ENCODE measurements at regions not wholly inside any gene's neighbourhood (a gene's known extent, or its start where the extent isn't known, plus 50 kb on each side); places are given as distances from the start of the nearest gene placed in this dataset.

DNA sequence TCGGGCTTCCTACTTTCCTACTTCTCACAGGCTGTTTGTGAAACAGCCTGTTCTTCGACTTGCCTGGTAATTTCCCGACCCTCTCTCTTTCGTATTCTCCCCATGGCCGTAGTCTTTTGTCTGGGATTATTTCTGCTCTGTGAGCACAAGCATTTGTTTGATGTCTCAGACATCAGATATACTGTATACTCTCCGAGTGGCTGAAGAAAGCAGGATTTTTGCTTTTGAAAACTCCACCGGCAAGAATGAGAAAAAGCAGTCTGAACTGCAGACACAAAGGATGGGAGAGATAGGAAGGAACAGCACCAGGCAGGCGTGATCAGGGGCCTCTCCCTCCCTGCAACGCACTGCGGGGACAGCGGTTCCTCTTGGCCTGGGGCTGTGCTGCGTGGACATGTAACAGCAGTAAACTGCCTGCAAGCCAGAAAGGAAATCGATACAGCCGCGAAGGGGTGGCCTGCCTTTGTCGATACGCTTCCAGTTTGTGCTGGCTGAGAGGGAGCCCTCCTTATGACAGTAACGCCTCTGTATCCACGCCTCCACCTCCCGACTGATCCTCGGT, 313.9 kb upstream of the TLE4 start:
- TF ChIP-seq, protein P1, sequence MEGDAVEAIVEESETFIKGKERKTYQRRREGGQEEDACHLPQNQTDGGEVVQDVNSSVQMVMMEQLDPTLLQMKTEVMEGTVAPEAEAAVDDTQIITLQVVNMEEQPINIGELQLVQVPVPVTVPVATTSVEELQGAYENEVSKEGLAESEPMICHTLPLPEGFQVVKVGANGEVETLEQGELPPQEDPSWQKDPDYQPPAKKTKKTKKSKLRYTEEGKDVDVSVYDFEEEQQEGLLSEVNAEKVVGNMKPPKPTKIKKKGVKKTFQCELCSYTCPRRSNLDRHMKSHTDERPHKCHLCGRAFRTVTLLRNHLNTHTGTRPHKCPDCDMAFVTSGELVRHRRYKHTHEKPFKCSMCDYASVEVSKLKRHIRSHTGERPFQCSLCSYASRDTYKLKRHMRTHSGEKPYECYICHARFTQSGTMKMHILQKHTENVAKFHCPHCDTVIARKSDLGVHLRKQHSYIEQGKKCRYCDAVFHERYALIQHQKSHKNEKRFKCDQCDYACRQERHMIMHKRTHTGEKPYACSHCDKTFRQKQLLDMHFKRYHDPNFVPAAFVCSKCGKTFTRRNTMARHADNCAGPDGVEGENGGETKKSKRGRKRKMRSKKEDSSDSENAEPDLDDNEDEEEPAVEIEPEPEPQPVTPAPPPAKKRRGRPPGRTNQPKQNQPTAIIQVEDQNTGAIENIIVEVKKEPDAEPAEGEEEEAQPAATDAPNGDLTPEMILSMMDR (IDR thresholded peaks at IDR 0.05; ENCODE audit: low read length), result no peak
- no peak for TF ChIP-seq EZH2phosphoT487 (IDR thresholded peaks at IDR 0.05; ENCODE audit: low read length)
